GM19023 (cell line): ENCODE measurements at regions not wholly inside any gene's neighbourhood (a gene's known extent, or its start where the extent isn't known, plus 50 kb on each side); places are given as distances from the start of the nearest gene placed in this dataset.

Source experiments
- ATAC-seq: cut with Tn5 transposase; IDR thresholded peaks from one replicate; pipeline ENCODE4 v1.9.1; 2021; ENCODE audit warnings: mild to moderate bottlenecking, moderate library complexity; ENCODE audit not compliant: unreplicated experiment

DNA sequence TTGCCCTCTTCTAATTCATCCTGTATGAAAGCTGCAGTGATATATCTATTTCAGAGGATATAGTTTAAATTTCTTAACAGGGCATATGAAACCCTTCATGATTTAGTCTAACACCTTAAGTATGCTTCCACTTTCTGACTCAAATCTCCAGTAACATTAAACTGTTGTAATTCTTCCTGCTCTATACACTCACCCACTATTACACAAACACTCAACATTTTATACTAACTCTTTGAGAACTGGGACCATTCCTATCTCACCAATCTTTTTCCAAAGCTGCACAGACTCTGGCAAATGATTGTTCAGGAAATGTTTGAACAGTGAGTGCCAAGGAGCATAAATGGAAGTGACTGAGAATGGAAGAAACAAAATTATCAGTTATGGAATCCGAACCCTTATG lies 560.4 kb upstream of the DPPA4 start:
- no peak for ATAC-seq

DNA sequence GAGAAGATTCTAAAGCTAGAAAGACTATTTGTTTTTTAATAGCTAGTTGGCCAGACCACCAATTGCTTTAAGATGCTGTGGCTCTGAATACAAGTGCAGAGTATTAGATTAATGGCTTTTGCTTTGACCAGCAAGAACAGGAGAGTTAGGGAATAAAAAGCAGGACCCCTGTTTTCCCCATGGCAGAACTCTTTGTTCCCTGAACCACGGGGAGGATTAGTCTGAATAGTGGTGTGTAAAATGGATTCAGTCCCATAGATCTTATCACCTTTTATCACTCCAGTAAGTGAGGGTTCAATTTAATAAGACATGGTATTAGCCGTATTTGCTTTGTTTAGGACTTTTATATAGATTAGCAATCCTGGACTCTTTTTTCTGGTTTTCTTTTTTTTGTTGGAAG lies 562.6 kb upstream of the DPPA4 start:
- no peak for ATAC-seq

DNA sequence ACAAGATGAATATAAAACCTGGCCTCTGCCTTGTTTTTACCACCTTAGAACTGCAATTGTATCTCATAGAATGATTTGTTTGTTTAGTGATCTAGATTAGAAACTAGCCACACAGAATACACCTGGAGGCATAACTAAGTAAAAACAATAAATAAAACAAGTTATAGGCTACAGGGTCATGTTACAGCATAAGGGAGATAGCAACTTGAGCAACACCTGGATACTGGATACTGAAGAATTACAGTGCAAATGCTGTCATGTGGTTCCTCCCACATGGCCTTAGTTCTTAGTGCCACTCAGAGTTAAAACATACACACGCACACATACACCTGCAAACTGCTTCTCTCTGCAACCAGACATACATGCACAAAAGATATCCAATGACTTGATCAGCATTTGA lies 563.4 kb upstream of the DPPA4 start:
- ATAC-seq, result no peak

DNA sequence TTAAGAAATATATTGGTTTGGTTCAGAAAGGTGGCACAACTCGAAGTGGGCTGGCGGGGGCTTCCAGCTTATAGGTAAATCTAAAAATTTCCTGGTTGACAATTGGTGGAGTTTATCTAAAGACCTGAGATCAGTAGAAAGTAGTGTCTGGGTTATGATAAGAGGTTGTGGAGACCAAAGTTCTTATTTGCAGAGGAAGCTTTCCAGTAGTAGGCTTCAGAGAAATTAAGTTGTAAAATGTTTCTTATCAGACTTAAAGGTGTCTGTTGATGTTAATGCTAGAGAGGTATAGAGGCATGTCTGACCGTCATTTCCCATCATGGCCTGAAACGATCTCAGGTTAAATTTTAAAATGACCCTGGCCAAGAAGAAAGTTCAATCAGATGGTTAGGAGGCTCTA lies 565.2 kb upstream of the DPPA4 start:
- ATAC-seq, result no peak

DNA sequence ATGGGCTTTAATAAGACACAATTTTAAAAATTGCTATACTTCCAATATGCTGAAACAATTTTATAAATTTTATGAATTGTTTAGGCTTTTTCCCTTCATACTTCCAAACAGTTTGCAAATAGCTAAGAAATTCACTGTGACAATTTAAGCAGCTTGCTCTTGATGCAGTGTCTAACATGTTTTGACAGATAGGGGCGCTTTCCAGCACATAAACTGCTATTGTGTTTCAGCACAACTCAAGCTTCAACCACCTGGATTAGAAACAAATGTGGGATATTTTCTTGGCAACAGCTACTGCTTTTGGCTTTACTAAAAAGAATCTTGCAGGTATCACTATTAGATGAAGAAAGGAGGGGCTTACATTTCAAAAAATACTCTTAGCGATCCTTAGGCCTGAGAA lies 565.8 kb upstream of the DPPA4 start:
- no peak for ATAC-seq

DNA sequence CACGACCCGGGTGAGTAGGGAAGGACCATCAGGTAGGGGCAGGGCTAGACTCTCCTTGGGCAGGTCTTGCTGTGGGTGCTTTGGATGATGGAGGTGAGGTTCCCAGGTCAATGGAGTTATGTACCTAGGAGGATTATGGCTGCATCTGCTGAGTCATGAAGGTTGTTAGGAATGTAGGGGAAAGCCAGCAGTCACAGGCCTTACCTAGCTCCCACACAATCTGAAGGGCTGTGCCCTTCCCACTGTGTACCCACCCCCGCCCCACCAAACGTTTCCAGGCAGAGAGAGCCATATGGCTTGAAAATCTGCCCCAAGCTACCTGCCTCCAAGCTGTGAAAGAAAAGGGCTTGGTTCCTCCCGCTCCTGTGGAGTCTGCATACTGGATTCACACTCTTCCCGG lies 573.4 kb upstream of the DPPA4 start:
- no peak for ATAC-seq

DNA sequence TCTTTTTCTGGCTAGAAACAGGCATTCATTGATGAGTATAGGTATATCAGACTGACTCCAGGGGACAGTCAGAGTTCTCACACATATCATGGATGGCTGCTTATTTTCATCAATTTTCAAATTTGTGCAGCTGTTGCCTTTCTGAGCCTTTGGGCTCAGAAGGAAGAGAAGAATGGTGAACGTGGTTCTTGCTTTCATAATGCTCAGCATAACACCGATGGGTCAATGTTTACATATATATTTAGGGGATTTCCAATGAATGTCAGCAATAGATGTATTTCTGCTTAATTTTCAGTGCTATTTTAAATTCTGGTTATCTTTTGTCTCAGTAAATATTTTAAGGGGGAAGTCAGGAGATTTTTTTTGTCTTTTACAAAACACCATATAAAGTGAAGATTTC lies 581.4 kb upstream of the DPPA4 start:
- no peak for ATAC-seq

DNA sequence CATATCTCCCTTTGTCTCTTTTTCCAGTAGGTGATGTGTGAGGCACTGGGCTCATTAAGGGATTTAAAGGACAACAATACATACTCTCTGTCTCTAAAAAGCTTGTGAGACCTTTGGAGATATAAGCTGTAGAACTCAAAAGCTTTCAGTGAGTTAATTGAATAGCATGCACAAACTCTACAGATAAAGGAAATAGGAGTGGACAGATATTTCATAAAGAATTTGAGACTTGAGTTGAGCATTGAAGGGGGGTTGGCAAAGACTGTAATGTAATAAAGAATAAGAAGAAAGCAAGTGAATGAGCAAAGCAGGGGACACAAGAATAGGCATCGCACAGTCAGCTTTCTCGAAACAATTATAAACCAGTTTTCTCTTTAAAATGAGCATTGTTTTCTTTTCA lies 583.4 kb upstream of the DPPA4 start:
- no peak for ATAC-seq

DNA sequence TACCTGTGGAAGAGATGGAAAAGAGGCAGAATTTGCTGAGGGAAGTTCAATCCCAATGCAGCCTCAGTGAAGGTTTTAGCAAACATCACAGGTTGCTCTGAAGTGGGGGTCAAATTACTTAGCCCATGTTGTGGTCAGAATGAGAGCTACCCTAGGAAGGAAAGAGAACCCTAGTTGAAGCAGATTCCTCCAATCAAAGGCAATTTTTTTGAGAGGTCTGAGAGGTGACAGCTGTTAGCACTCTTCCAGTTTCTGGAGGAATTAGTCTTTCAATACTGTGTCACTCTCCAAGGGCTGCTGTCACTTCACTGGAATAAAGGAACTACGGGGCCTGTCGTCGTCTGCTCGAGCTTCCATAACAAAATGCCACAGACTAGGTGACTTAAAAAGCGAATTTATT lies 584.2 kb upstream of the DPPA4 start:
- no peak for ATAC-seq

DNA sequence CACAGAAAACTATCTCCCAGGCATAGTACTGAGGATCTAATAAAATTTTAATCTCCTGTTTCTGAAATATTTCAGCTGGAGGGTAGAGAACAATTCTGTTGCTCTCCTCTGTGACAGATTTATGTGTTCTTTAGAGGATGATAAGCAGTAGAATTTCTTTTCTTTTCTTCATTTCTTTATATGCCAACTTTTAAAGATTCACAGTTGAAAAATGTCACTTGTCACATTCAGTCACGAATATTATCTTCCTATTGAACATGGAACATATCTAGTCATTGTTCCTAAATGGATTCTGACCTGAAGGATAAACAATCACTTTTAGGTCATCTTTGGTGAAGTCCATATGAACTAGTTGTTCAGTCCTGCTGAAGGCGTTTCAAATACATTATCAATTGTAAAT lies 585.5 kb upstream of the DPPA4 start:
- no peak for ATAC-seq

DNA sequence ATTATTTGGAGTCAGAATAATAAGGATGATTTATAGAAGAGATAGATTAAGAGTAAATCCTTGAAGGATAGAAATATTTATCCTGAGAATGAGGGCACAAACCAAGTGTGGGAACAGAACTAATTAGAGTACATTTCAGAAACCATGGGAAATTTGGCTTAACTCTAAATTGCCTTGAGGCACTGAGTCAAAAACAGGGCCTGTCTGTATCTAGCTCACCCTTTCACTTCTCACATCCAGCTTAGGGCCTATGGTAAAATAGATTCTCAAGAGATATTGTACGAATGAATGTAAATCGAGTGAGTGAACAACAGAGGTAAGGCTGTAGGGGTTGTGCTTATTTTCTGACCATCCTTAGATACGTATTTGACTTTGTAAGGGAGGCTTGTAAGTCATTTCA lies 586.1 kb upstream of the DPPA4 start:
- ATAC-seq, result no peak

DNA sequence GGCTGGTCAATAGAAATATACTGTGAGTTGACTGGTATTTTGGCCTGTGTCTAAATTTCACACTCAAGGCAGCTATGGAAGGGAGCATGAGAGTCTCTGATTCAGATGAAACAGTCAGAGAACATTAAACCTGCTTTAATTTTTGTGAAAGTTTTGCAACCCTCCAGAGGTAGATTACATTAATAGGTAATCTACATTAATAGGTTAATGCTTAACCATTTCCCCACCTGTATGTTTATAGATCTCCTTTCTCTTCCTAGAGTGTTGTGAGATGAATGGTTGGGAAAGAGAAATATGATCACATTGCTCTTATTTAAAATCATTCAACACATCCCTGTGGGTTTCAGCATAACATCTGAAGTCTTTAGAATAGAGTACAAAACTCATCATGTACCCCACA lies 586.9 kb upstream of the DPPA4 start:
- ATAC-seq, result no peak

DNA sequence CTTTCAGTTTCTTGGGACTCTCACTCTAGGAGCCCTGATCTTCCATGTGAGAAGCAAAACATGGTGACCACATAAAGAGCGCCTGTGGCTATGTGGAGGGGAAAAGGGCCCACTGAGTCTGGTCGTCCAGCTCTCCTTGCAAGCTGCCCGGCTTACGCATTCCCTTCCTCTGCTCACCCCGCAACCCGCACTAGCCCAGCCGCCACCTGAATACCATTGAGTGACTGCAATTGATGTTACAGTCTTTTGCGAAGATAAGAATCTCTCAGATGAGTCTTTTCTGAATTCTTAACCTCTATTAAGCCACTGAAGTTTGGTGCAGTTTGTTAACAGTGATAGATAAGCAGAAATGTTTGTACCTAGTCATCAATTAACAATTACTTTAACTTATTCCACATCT lies 589.0 kb upstream of the DPPA4 start:
- no peak for ATAC-seq

DNA sequence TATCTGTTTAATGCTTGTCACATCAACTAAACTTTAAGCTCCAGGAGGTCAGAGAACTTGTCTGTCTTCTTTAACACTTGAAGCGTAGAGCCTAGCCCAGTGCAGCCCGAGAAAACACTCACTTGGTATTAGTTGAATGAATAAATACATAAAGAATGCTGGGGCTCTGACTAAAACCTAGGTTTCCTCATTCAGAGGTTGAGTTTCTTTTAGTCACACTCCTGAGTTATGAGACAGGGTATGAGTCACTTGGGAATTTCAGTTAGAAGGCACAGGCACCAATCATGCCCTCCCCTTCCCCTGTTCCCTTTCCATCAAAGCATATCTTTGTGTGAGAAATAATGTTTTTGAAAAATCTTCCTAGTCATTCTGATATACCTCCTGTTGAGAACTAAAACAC lies 589.8 kb upstream of the DPPA4 start:
- ATAC-seq, result no peak

DNA sequence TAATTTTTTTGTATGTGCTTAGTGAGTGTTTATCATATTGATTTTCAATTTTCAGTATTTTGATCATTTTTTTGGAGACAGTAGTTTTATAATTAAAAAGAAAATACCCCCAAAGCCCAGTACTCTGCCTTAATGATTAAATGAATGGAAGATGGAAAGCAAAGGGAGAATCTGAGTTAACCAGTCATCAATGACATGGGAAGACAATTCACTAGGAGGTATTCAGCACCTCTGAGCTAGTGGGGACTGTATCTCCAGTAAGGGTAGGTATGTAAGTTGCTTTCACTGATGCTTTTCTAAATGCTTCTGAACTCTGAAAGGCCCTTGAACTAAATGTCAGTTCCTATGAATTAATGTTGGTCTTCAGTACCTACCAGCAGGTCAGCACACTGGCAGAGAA lies 590.4 kb upstream of the DPPA4 start:
- ATAC-seq, result no peak

DNA sequence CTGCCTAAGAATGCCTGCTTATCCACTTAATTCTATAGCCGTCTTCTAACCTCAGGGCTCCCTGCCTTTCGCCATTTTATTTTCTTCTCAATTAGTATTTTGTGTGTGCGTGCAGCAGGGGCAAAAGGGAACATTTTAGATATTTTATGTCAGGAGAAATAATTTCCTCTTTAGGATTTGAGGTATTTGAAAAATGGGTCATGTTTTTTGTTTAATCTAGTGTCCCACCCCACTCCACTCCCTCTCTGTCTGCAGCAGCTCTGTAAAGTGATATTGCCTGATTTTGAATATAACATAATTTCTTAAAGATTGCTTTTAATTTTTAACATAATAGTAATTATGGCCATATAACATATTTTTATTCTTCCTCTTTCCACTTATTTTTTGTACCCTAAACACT lies 593.2 kb upstream of the DPPA4 start:
- no peak for ATAC-seq

DNA sequence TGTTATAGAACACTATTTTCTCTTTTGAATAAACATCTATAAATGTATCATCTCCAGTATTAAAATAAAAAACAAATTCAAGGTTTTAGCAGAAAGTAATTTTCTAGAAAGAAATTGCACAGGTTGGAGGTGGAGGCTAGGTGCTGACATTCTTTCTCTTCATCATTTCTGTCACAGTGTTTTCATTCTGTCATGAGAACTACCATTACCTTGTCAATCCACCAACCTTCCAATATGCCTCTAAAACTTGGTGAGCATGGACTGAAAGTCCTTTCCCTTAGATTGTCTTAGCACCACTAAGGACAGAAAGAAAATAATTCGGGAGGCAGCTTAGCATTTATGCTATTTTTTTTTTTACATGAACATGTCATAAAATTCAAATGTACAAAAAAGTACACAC lies 596.2 kb upstream of the DPPA4 start:
- ATAC-seq, result no peak

DNA sequence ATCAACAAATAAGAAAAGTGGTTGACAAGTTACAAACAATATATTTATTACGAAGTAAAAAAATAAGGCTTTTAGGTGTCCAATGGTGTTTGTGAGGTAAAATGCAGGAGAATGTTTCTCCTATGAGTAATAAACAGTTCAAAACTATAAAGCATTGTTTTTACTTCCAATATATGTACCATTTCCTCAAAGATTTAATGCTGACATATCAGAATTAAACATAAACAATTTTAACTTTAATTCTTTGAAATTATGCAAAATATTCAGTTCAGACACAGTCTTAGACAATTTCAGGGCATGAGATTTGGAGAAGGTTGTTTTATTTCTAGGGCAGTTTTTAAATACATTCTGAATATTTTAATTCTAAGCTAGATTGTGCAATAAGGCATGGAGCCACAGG lies 602.5 kb upstream of the DPPA4 start:
- no peak for ATAC-seq

DNA sequence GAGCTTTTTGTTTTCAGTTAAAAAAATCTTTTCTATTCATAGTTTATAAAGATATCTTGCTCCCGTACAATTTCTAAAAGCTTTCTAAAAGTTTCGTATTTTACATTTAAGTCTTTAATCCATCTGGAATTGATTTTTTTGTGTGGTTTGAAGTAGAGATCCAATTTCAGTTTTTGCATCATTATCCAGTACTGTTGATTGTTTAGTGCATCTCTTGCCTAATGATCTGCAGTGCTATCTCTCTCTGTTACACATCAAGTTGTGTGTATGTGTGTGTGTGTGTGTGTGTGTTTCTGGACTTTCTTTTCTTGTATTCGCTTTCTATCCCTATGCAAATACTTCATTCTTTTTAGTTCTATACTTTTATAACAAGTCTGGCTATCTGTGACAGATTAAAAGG lies 605.8 kb upstream of the DPPA4 start:
- no peak for ATAC-seq

DNA sequence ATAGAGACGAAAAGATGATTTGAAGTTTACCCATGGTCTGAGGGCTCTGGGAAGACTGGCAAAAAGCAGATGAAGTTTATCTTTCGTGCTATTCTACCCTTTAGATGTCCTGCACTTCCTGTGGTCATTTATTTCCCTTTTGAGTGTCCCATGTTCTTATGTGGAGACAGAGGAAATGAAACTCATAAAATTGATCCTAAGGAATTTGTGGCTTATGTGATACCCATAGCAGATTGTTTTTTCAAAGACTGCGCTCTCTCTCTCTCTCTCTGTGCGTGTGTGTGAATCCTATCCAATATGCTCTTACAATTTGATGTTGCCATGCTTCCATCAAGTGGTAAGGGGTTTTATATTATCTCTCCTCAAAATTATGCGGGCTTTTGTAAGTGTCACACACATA lies 607.5 kb upstream of the DPPA4 start:
- no peak for ATAC-seq

DNA sequence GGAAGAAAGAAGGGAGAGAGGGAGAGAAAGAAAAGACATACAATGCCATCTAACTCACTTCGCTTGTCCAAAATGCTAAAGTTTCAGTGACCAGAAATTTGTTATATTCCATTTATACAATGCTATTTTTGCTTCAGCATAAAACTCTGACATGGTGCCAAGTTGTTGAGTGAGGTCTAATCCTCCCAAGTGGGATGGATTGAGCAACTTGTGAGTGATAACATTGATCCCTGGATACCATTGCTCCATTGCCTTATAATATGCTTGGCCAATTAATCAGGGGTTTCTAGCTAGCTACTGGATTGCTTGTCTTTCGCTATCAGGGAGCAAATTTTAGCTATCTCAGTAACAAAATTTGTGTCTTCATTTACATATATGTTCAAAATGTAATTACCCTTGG lies 615.6 kb upstream of the DPPA4 start:
- no peak for ATAC-seq

DNA sequence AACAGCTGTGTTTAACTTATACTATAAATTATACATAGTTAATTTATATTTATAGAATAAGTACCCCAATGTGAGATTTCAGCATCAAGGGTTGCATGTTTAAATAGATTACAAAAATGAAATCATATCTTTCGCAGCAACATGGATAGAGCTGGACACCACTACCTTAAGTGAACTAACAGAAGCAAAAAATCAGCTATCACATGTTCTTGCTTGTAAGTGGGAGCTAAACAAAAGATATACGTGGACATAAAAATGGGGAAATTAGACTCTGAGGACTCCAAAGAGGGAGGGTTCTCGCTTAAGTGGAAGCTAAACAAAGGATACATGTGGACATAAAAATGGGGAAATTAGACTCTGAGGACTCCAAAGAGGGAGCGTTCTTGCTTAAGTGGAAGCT lies 626.5 kb upstream of the DPPA4 start:
- no peak for ATAC-seq

DNA sequence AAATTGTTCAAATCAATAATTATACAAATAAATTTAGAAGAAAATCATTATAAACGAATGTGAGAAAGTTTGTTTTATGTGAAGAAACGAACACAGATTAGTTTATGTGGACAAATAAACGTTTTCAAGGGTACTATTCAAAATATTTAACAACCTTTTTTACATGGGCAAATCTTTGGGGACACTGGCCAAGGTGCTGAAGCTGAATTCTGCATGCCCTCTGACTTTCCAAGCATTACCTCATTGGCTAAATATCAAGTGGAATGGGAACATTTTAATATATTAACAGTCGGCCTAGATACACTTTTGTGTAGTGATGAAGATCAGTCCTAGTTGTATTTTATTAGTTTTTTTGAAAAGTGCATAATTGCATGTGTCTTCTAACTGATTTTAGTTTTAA lies 636.4 kb upstream of the DPPA4 start:
- no peak for ATAC-seq

DNA sequence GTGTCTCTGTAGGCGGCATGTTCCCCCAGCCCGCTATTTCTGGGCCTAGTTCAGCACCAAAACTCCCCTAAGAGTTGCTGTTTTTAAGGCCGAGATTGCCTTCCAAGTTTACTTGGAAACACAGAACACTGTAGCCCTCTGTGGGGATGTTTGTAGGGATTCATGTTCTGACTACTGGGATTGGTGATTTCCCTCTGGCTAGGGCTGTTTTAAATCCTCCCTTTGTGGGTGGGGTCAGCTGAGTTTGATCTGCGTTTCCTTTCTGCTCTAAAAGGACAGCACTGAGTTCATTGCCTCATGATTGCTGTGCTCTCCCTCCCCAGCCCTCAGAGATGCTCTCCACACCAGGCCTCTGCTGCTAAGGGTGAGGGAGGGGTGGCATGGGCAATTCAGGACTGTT lies 640.6 kb upstream of the DPPA4 start:
- no peak for ATAC-seq
